H1 (cell line): ENCODE measurements at regions not wholly inside any gene's neighbourhood (a gene's known extent, or its start where the extent isn't known, plus 50 kb on each side); places are given as distances from the start of the nearest gene placed in this dataset.

ENCODE experiments used
- CTCF ChIA-PET: fragments of 300-600 bp; sonication (Branson Sonifier 250); formaldehyde crosslinking; loops from one replicate; lab custom pipeline; 2021; ENCODE audit not compliant: partially characterized antibody; lab: Charles Lee
- POLR2A ChIA-PET: fragments of 300-600 bp; sonication (Branson Sonifier 250); formaldehyde crosslinking; loops from one replicate; lab custom pipeline; 2021; ENCODE audit warnings: inconsistent platforms; ENCODE audit not compliant: partially characterized antibody; lab: Charles Lee
- DNase-seq, 2 experiments: peaks; one replicate each; pipeline versions ENCODE4 v3.0.0 to v3.0.0-alpha.2; 2010 to 2022; ENCODE audit warnings: low spot score in 2 of 2, low read depth in 1 of 2, mixed read lengths in 1 of 2
- FAIRE-seq: peaks from 2 replicates; lab custom pipeline; 2011; peaks lifted over from hg19 to GRCh38; lab: Jason Lieb, UNC
- H2AFZ ChIP-seq: 2 replicates; pipeline ENCODE4 v1.8.1; 2012; ENCODE audit warnings: low read length, inconsistent platforms
- H2AK5ac ChIP-seq: 2 replicates; pipeline ENCODE4 v1.6.1; 2013; ENCODE audit warnings: low read depth, low read length
- H2BK120ac ChIP-seq: replicated peaks from 2 replicates; pipeline ENCODE3; 2013; ENCODE audit warnings: low read depth, low read length, inconsistent platforms
- H2BK12ac ChIP-seq: 2 replicates; pipeline ENCODE4 v1.6.1; 2013; ENCODE audit warnings: low read depth, low read length
- H2BK15ac ChIP-seq: 2 replicates; pipeline ENCODE4 v1.6.1; 2013; ENCODE audit warnings: low read length
- H2BK20ac ChIP-seq: 2 replicates; pipeline ENCODE4 v1.6.1; 2013; ENCODE audit warnings: low read length
- H2BK5ac ChIP-seq: 2 replicates; pipeline ENCODE4 v1.6.1; 2013; ENCODE audit warnings: low read depth, low read length
- H3K14ac ChIP-seq: 2 replicates; pipeline ENCODE4 v1.6.1; 2013; ENCODE audit warnings: inconsistent platforms; ENCODE audit not compliant: insufficient read length
- H3K18ac ChIP-seq: 2 replicates; pipeline ENCODE4 v1.6.1; 2013; ENCODE audit warnings: low read length; ENCODE audit errors: extremely low read depth
- H3K23ac ChIP-seq: 2 replicates; pipeline ENCODE4 v1.6.1; 2013; ENCODE audit warnings: inconsistent platforms; ENCODE audit not compliant: insufficient read length
- H3K23me2 ChIP-seq: 2 replicates; pipeline ENCODE4 v1.6.1; 2013; ENCODE audit warnings: low read depth, low read length
- H3K27ac ChIP-seq: 2 replicates; pipeline ENCODE4 v1.6.1; 2011; ENCODE audit warnings: low read depth, low read length, inconsistent platforms
- H3K27me3 ChIP-seq, 4 experiments: replicated peaks in 1 of 4; 1 replicate in 1 of 4; 2 replicates in 3 of 4; pipeline versions ENCODE4 v1.6.1 to v1.8.1; 2011 to 2013; ENCODE audit warnings: low read length in 3 of 4, mild to moderate bottlenecking in 3 of 4, inconsistent platforms in 2 of 4, mixed read lengths in 2 of 4, moderate library complexity in 1 of 4; ENCODE audit not compliant: control insufficient read depth in 3 of 4, insufficient read depth in 3 of 4; ENCODE audit errors: extremely low read depth in 1 of 4
- H3K36me3 ChIP-seq, 4 experiments: 2 replicates each; pipeline versions ENCODE4 v1.6.1 to v1.8.1; 2011 to 2013; ENCODE audit warnings: mild to moderate bottlenecking in 4 of 4, low read length in 3 of 4, moderate library complexity in 2 of 4, control low read depth in 1 of 4, inconsistent platforms in 1 of 4; ENCODE audit not compliant: insufficient read depth in 4 of 4, control insufficient read depth in 2 of 4
- H3K4ac ChIP-seq: replicated peaks from 2 replicates; pipeline ENCODE3; 2013; ENCODE audit warnings: low read length, low read depth, mixed read lengths, inconsistent platforms; ENCODE audit not compliant: insufficient read length
- H3K4me1 ChIP-seq, 4 experiments: replicated peaks in 1 of 4; 1 replicate in 1 of 4; 2 replicates in 3 of 4; pipeline versions ENCODE4 v1.6.1 to v1.8.1; 2011 to 2013; ENCODE audit warnings: low read length in 3 of 4, inconsistent platforms in 2 of 4, mixed read lengths in 1 of 4; ENCODE audit not compliant: insufficient read depth in 4 of 4, control insufficient read depth in 3 of 4
- H3K4me2 ChIP-seq, 2 experiments: 2 replicates each; pipeline versions ENCODE4 v1.6.1 to v1.8.1; 2011 to 2013; ENCODE audit warnings: low read depth in 2 of 2, low read length in 2 of 2, control low read depth in 1 of 2, inconsistent platforms in 1 of 2, mild to moderate bottlenecking in 1 of 2; ENCODE audit not compliant: insufficient read depth in 1 of 2
- H3K4me3 ChIP-seq, 4 experiments: fragments of 200-600, 300-600 bp in 1 of 4; sonication (generic), shearing (Covaris generic), sonication (Bioruptor Twin) in 1 of 4; 2 replicates each; pipeline versions ENCODE4 v1.5.1 to v1.8.1; 2011 to 2016; ENCODE audit warnings: low read length in 4 of 4, low read depth in 3 of 4, control low read depth in 2 of 4, inconsistent platforms in 2 of 4, mild to moderate bottlenecking in 2 of 4, mixed read lengths in 1 of 4, moderate library complexity in 1 of 4; ENCODE audit not compliant: insufficient read depth in 2 of 4; ENCODE audit errors: extremely low read depth in 1 of 4
- H3K56ac ChIP-seq: replicated peaks from 2 replicates; pipeline ENCODE3; 2013; ENCODE audit warnings: low read depth, mild to moderate bottlenecking, mixed read lengths, low read length, inconsistent platforms; ENCODE audit not compliant: insufficient read length
- H3K79me1 ChIP-seq: 2 replicates; pipeline ENCODE4 v1.6.1; 2013; ENCODE audit warnings: low read depth, low read length, control low read depth
- H3K79me2 ChIP-seq, 2 experiments: 2 replicates each; pipeline versions ENCODE4 v1.6.1 to v1.8.1; 2012 to 2013; ENCODE audit warnings: low read length in 2 of 2, mild to moderate bottlenecking in 2 of 2, inconsistent platforms in 1 of 2; ENCODE audit not compliant: insufficient read depth in 2 of 2, control insufficient read depth in 1 of 2
- H3K9ac ChIP-seq, 4 experiments: replicated peaks in 1 of 4; 1 replicate in 1 of 4; 2 replicates in 3 of 4; pipeline versions ENCODE4 v1.6.1 to v1.8.1; 2011 to 2013; ENCODE audit warnings: low read depth in 3 of 4, low read length in 3 of 4, control low read depth in 2 of 4, mild to moderate bottlenecking in 2 of 4, moderate library complexity in 2 of 4, inconsistent platforms in 1 of 4; ENCODE audit errors: extremely low read depth in 1 of 4
- H3K9me3 ChIP-seq, 2 experiments: 2 replicates each; pipeline versions ENCODE4 v1.6.1 to v1.8.1; 2012 to 2013; ENCODE audit warnings: mild to moderate bottlenecking in 2 of 2, moderate library complexity in 2 of 2, control low read depth in 1 of 2, inconsistent platforms in 1 of 2, low read depth in 1 of 2, low read length in 1 of 2, mixed read lengths in 1 of 2; ENCODE audit not compliant: insufficient read depth in 2 of 2
- H4K20me1 ChIP-seq, 2 experiments: replicated peaks in 1 of 2; 2 replicates each; pipeline versions ENCODE3 to v1.8.1; 2011 to 2013; ENCODE audit warnings: inconsistent platforms in 2 of 2, low read length in 2 of 2, mild to moderate bottlenecking in 1 of 2; ENCODE audit not compliant: insufficient read depth in 2 of 2, control insufficient read depth in 1 of 2
- H4K5ac ChIP-seq: 2 replicates; pipeline ENCODE4 v1.6.1; 2013; ENCODE audit warnings: low read length, low read depth, mixed read lengths, inconsistent platforms; ENCODE audit not compliant: insufficient read length
- H4K8ac ChIP-seq: 2 replicates; pipeline ENCODE4 v1.8.0; 2013; ENCODE audit warnings: mild to moderate bottlenecking, moderate library complexity, low read length, inconsistent platforms; ENCODE audit not compliant: insufficient read depth; ENCODE audit errors: extremely low read depth
- H4K91ac ChIP-seq: replicated peaks from 2 replicates; pipeline ENCODE3; 2013; ENCODE audit warnings: low read length, mixed read lengths, inconsistent platforms; ENCODE audit not compliant: insufficient read length
- EP300 ChIP-seq, 2 experiments: IDR thresholded peaks; 1 replicate in 1 of 2; 2 replicates in 1 of 2; pipeline ENCODE4 v1.6.1; 2011 to 2012; ENCODE audit warnings: low read depth in 2 of 2, low read length in 2 of 2, mild to moderate bottlenecking in 2 of 2, borderline replicate concordance in 1 of 2, inconsistent platforms in 1 of 2, moderate library complexity in 1 of 2
- KDM1A ChIP-seq: fragments of 200-600, 300-600 bp; sonication (generic); IDR thresholded peaks from 2 replicates; pipeline ENCODE4 v1.7.1; 2016; ENCODE audit warnings: mild to moderate bottlenecking, low read length, borderline replicate concordance
- POLR2A ChIP-seq, 2 experiments: IDR thresholded peaks; 1 replicate in 1 of 2; 2 replicates in 1 of 2; pipeline ENCODE4 v1.6.1; 2011; ENCODE audit warnings: low read depth in 2 of 2, low read length in 2 of 2, mild to moderate bottlenecking in 2 of 2; ENCODE audit errors: control extremely low read depth in 1 of 2
- POLR2AphosphoS5 ChIP-seq: IDR thresholded peaks from 2 replicates; pipeline ENCODE4 v1.6.1; 2011; ENCODE audit warnings: low read depth, low read length
- POU5F1 ChIP-seq: IDR thresholded peaks from 2 replicates; pipeline ENCODE4 v1.6.1; 2011; ENCODE audit warnings: low read depth, mild to moderate bottlenecking, low read length, moderate library complexity
- RAD21 ChIP-seq, 2 experiments: IDR thresholded peaks in 1 of 2; conservative IDR thresholded peaks in 1 of 2; 2 replicates each; pipeline ENCODE4 v1.6.1; 2011; ENCODE audit warnings: low read depth in 2 of 2, low read length in 2 of 2, improper control_type of control experiment in 1 of 2, inconsistent platforms in 1 of 2, mild to moderate bottlenecking in 1 of 2, moderate library complexity in 1 of 2
- SP2 ChIP-seq: IDR thresholded peaks from 2 replicates; pipeline ENCODE4 v1.6.1; 2012; ENCODE audit warnings: mild to moderate bottlenecking, low read length, inconsistent platforms
- TEAD4 ChIP-seq: IDR thresholded peaks from 2 replicates; pipeline ENCODE4 v1.6.1; 2012; ENCODE audit warnings: low read depth, low read length, inconsistent platforms, mixed read lengths
- WGBS, 2 experiments: shearing (Covaris generic) in 1 of 2; methylation state at CpG; one replicate each; pipeline versions ENCODE4 v1.1.6 to v1.1.7; 2013 to 2015; ENCODE audit warnings: low lambda C conversion rate in 2 of 2, mixed read lengths in 2 of 2, inconsistent platforms in 1 of 2, low coverage in 1 of 2, missing lambda C conversion rate in 1 of 2; ENCODE audit not compliant: insufficient replicate concordance in 2 of 2, insufficient coverage in 1 of 2, insufficient read length in 1 of 2; ENCODE audit errors: extremely low coverage in 1 of 2, missing lambda C conversion rate in 1 of 2; 5-methylcytosine and 5-hydroxymethylcytosine counted together
- TF ChIP-seq, protein P1 (sequence below), 3 experiments: IDR thresholded peaks; 1 replicate in 2 of 3; 2 replicates in 1 of 3; pipeline versions ENCODE4 v1.5.1 to v1.6.1; 2011; ENCODE audit warnings: low read length in 3 of 3, mild to moderate bottlenecking in 3 of 3, inconsistent platforms in 2 of 3, low read depth in 1 of 3, moderate library complexity in 1 of 3; ENCODE audit not compliant: insufficient read depth in 1 of 3; ENCODE audit errors: control extremely low read depth in 1 of 3

DNA sequence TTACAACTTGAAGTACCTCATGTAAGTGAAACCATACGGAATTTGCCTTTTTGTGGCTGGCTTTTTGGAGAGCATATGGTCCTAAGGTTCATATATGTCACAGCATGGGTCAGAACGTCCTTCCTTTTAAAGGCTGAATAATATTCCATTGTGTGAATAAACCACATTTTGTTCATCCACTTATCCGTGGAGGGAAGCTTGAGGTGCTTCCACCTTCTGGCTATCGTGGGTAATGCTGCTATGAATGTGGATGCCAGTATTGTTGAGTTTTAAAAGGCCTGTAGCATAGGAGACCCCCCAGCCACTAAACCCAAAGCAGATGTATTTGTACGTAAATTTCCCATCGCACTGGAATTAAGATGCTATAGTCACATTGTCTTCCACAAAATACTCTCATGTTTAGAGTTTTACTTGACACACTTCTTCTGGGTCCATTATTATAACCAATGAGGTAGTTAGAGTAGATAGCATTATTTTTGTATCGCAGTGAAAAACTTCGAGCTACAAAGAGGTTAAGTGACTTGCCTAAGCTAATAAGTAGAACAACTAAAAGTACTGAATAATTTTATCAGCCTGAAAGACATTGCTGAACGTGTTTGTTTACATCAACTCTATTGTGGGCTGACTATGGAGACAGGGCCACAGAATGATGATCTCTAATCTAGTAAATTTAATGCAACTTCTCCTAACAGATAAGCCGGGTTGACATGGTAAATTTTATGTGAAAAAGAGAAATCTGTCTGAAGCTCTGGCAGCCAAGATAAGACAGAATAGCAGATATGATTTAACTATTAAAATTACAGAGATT lies 183.0 kb upstream of the CTBP2 start:
- Histone ChIP-seq H3K4ac (no peak overlapping the region), H3K9ac (no peak overlapping the region), H3K79me1 (no peaks in the 10 kb centered on the region), H3K23me2 (no peaks in the 10 kb centered on the region), H3K18ac (no peak overlapping the region), H2BK5ac (no peak overlapping the region), H3K56ac (no peak overlapping the region), H4K91ac (no peak overlapping the region), H2BK20ac (no peak overlapping the region), H2BK12ac (no peak overlapping the region), H3K79me2 (no peaks in the 10 kb centered on the region), H3K36me3 (no peaks in the 10 kb centered on the region), H2BK15ac (no peak overlapping the region), H2AFZ (no peak overlapping the region), H4K8ac (no peak overlapping the region), H3K27me3 (no peaks in the 10 kb centered on the region), H3K4me2 (no peak overlapping the region), H3K23ac (no peak overlapping the region), H3K9me3 (no peaks in the 10 kb centered on the region), H2AK5ac (no peak overlapping the region), H2BK120ac (no peak overlapping the region), H4K20me1 (no peaks in the 10 kb centered on the region), H3K4me1 (peaks cover 0 to 3% (median 0%) of the 10 kb centered on the region in 4 experiments; a peak in 1 of 7 replicates), H4K5ac (no peak overlapping the region), H3K14ac (no peak overlapping the region), H3K27ac (no peak overlapping the region), H3K4me3 (no peak overlapping the region)
- ChIA-PET CTCF (interaction anchor here (0.6 to 3.3 kb wide), 27 partner anchors 9 to 1238 kb away, joined by 3 to 27 read pairs (median 4); no protein-coding TSS in a partner anchor), POLR2A (no interaction called here)
- FAIRE-seq (peak; percentile 82), DNase-seq (peak in 1 of 2 experiments; percentile 55)
- WGBS, 2 experiments, result 63% methylated on average over 10 of the region's 10 CpGs; no CpG with 5 or more reads in 1 of the 2 experiments
- no peak for TF ChIP-seq SP2
- TF ChIP-seq POU5F1, result no peak
- TF ChIP-seq TEAD4, result 0 out of 2 replicates have a peak, but pooled peaks have one; percentile 29
- no peak for TF ChIP-seq POLR2A (IDR thresholded peaks at IDR 0.05; ENCODE audit: control extremely low read depth in 1 of 2, low read depth in 2 of 2, low read length in 2 of 2)
- no peak for TF ChIP-seq EP300 (IDR thresholded peaks at IDR 0.05; ENCODE audit: borderline replicate concordance in 1 of 2, low read depth in 2 of 2, low read length in 2 of 2)
- TF ChIP-seq, protein P1, sequence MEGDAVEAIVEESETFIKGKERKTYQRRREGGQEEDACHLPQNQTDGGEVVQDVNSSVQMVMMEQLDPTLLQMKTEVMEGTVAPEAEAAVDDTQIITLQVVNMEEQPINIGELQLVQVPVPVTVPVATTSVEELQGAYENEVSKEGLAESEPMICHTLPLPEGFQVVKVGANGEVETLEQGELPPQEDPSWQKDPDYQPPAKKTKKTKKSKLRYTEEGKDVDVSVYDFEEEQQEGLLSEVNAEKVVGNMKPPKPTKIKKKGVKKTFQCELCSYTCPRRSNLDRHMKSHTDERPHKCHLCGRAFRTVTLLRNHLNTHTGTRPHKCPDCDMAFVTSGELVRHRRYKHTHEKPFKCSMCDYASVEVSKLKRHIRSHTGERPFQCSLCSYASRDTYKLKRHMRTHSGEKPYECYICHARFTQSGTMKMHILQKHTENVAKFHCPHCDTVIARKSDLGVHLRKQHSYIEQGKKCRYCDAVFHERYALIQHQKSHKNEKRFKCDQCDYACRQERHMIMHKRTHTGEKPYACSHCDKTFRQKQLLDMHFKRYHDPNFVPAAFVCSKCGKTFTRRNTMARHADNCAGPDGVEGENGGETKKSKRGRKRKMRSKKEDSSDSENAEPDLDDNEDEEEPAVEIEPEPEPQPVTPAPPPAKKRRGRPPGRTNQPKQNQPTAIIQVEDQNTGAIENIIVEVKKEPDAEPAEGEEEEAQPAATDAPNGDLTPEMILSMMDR (IDR thresholded peaks at IDR 0.05; ENCODE audit: control extremely low read depth in 1 of 3, insufficient read depth in 1 of 3, low read depth in 1 of 3, low read length in 3 of 3), result peak in 2 of 3 experiments; percentile 60 to 73; a peak in 3 of 4 replicates
- TF ChIP-seq KDM1A, result peak; percentile 37; the same call in 1 of the 2 replicates
- TF ChIP-seq RAD21 (IDR thresholded peaks at IDR 0.05 in 1 of 2, conservative IDR thresholded peaks at IDR 0.05 in 1 of 2; ENCODE audit: low read depth in 2 of 2, low read length in 2 of 2), result peak; percentile 65 to 70
- TF ChIP-seq POLR2AphosphoS5, result no peak
